ENCODE measurements at regions not wholly inside any gene's neighbourhood (a gene's known extent, or its start where the extent isn't known, plus 50 kb on each side); places are given as distances from the start of the nearest gene placed in this dataset.

GRCh38 chr13:21932996-21933395 is 262.1 kb downstream of the FGF9 start:
- TF ChIP-seq CTCF (IDR thresholded peaks at IDR 0.05; ENCODE audit: insufficient read depth, low read depth, low read length) (no peak), EZH2 (IDR thresholded peaks at IDR 0.05; ENCODE audit: insufficient read depth, low read length) (no peak)
